Epithelial cell of proximal tubule (primary cell): ENCODE measurements at regions not wholly inside any gene's neighbourhood (a gene's known extent, or its start where the extent isn't known, plus 50 kb on each side); places are given as distances from the start of the nearest gene placed in this dataset.

ENCODE experiments used
- DNase-seq: peaks from one replicate; pipeline ENCODE4 v3.0.0-alpha.2; 2011; ENCODE audit warnings: low read depth
- H3K4me3 ChIP-seq: 2 replicates; pipeline ENCODE4 v1.5.1; 2011; ENCODE audit warnings: low read depth, mild to moderate bottlenecking, low read length
- TF ChIP-seq, protein P1 (sequence below): conservative IDR thresholded peaks from 2 replicates; pipeline ENCODE4 v1.5.1; 2012; ENCODE audit warnings: low read depth, mild to moderate bottlenecking, low read length

GRCh38 chrY:16715278-16715677, 1164.7 kb downstream of the CDY2B start:
- no peak for DNase-seq
- TF ChIP-seq, protein P1, sequence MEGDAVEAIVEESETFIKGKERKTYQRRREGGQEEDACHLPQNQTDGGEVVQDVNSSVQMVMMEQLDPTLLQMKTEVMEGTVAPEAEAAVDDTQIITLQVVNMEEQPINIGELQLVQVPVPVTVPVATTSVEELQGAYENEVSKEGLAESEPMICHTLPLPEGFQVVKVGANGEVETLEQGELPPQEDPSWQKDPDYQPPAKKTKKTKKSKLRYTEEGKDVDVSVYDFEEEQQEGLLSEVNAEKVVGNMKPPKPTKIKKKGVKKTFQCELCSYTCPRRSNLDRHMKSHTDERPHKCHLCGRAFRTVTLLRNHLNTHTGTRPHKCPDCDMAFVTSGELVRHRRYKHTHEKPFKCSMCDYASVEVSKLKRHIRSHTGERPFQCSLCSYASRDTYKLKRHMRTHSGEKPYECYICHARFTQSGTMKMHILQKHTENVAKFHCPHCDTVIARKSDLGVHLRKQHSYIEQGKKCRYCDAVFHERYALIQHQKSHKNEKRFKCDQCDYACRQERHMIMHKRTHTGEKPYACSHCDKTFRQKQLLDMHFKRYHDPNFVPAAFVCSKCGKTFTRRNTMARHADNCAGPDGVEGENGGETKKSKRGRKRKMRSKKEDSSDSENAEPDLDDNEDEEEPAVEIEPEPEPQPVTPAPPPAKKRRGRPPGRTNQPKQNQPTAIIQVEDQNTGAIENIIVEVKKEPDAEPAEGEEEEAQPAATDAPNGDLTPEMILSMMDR = no peak
- no peak overlapping the region for H3K4me3 ChIP-seq

DNA sequence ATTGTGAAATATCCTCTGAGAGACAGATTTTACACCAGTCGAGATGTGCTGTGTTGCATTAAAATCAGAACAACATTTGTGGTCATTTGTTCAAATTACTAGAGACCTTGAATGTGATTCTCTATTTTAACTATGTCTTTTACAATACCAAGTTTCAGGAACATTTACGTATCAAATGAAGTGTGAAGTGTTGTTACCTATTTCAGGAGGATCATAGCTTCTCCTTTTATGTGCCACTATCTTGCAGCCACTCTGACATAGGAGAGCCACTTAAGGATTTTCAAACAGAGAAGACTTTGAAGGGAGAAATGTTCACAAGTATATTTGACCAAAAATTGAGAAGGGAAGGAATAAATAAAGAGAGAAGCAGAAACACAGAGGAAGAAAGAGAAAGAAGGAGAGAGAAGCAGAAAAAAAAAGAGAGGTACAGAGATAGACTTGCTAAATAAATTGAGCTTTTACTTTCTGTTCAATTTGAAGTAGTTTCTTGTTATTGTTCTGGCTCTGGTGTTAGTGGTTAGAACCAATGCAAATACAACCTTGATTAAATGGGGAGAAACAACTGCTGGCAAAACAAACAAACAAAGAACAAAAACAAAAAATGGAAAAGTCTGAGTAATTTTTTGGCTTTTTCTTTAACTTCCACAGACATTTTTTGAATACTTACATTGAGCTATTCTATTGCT, 1206.8 kb downstream of the CDY2B start:
- TF ChIP-seq, protein P1 = no peak
- DNase-seq = no peak
- no peak overlapping the region for H3K4me3 ChIP-seq

DNA sequence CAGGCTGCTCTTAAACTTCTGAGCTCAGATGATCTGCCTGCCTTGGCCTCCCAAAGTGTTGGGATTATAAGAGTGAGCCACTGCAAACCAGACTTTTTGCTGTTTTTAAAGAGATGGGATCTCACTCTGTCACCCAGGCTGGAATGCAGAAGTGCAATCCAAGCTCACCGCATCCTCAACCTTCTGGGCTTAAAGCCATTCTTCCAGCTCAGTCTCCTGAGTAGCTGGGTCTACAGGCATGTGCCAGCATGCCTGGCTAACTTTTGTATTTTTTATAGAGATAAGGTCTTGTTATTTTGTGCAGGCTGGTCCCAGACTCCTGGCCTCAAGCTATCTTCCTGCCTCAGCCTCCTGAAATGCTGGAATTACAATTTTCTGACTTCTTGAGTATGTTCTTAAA, 1211.6 kb downstream of the CDY2B start:
- TF ChIP-seq, protein P1 = no peak
- DNase-seq = no peak
- no peak overlapping the region for H3K4me3 ChIP-seq

DNA sequence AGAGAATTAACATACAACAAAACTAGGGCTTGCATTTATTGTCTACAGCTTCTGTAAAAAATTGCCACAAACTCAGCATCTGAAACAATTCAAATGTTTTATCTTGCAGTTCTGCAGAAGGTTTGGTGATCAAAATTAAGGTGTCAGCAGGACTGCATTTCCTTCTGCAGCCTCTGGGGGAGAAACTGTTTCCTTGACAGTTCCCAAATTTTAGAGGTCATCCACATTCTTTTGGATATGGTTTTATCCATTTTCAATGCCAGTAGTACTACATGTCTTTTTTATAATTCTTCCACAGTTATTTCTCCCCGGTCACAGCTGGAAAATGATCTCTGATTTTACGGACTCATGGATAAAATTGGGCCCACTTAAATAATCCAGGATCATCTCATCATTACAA, 1217.3 kb downstream of the CDY2B start:
- H3K4me3 ChIP-seq = no peak overlapping the region
- TF ChIP-seq, protein P1 = peak; percentile 38
- DNase-seq = no peak

DNA sequence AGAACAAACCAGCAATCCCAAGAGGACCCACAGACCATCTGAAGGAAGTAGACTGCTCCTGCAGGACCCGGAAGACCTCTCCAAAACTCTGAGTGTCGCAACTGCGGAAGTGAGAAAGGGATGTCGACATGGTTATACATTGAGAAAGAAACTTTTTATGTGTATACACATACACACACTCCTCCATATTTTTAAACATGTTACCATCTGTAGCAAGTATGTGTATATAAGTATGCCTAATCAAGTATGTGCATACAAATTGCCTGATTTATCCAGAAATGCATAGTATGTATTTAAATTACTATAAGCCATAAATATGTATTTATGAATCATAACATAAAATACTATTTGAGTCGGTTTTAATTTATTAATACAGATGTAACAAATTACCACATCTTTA, 1220.7 kb downstream of the CDY2B start:
- DNase-seq = no peak

DNA sequence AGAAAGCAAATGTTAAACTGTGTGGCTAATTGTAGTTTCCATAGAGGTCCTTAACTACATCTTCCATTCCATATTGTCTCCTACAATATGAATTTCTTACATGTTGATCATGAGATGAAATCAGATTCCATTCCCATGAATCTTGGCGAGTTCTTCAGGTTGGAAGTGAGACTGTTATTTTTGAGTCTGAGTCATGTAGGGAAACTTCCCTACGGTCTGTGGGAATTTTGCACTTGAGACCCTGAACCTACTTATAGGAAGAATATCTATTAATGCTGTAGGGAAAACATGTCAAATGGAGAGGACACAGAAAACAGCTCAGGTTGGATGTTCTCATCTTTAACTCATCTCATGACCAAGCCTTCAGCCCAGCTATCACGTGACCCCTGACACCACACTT, 1226.0 kb downstream of the CDY2B start:
- TF ChIP-seq, protein P1 = no peak
- no peak for DNase-seq
- no peak overlapping the region for H3K4me3 ChIP-seq

More for the DNA sequence above, 1220.7 kb downstream of the CDY2B start:
- TF ChIP-seq, protein P1 = no peak
- no peak overlapping the region for H3K4me3 ChIP-seq

- TF ChIP-seq, protein P1 = no peak
- DNase-seq = no peak
- no peak overlapping the region for H3K4me3 ChIP-seq
These were observed 1234.0 kb downstream of the CDY2B start for GRCh38 chrY:16645991-16646390.
